GM23248 (cell line): ENCODE measurements at regions not wholly inside any gene's neighbourhood (a gene's known extent, or its start where the extent isn't known, plus 50 kb on each side); places are given as distances from the start of the nearest gene placed in this dataset.

Experiments
- DNase-seq: peaks from one replicate; pipeline ENCODE4 v3.0.0-alpha.2; 2015
- H2AFZ ChIP-seq: fragments of 200-600 bp; sonication (generic); 2 replicates; pipeline ENCODE4 v1.6.1; 2016; ENCODE audit warnings: antibody characterized with exemption
- H3F3A ChIP-seq: fragments of 200-600 bp; sonication (generic); 2 replicates; pipeline ENCODE4 v1.6.1; 2016; ENCODE audit warnings: mild to moderate bottlenecking, antibody characterized with exemption, mixed run types; ENCODE audit not compliant: insufficient read depth
- H3K27ac ChIP-seq: fragments of 200-600 bp; sonication (generic); 2 replicates; pipeline ENCODE4 v1.5.1; 2016; ENCODE audit warnings: mild to moderate bottlenecking
- H3K27me3 ChIP-seq: fragments of 200-600 bp; sonication (generic); replicated peaks from 2 replicates; pipeline ENCODE4 v1.6.1; 2016; ENCODE audit warnings: mild to moderate bottlenecking; ENCODE audit not compliant: insufficient read depth
- H3K36me3 ChIP-seq: fragments of 200-600 bp; sonication (generic); 2 replicates; pipeline ENCODE4 v1.6.1; 2016; ENCODE audit warnings: low read depth, mild to moderate bottlenecking
- H3K4me1 ChIP-seq: fragments of 200-600 bp; sonication (generic); 2 replicates; pipeline ENCODE4 v1.6.1; 2016; ENCODE audit warnings: mild to moderate bottlenecking; ENCODE audit not compliant: insufficient read depth
- H3K4me2 ChIP-seq: fragments of 200-600 bp; sonication (generic); one replicate; pipeline ENCODE4 v1.6.1; 2016; ENCODE audit warnings: mild to moderate bottlenecking; ENCODE audit not compliant: unreplicated experiment
- H3K4me3 ChIP-seq: fragments of 200-600 bp; sonication (generic); 2 replicates; pipeline ENCODE4 v1.5.1; 2016; ENCODE audit warnings: mild to moderate bottlenecking
- H3K79me2 ChIP-seq: fragments of 200-600 bp; sonication (generic); 2 replicates; pipeline ENCODE4 v1.6.1; 2016; ENCODE audit warnings: mild to moderate bottlenecking; ENCODE audit not compliant: insufficient read depth
- H3K9ac ChIP-seq: fragments of 200-600 bp; sonication (generic); 2 replicates; pipeline ENCODE4 v1.6.1; 2016; ENCODE audit warnings: mild to moderate bottlenecking
- H3K9me2 ChIP-seq: fragments of 200-600 bp; sonication (generic); 2 replicates; pipeline ENCODE4 v1.6.1; 2016; ENCODE audit warnings: mixed run types, mild to moderate bottlenecking, moderate library complexity; ENCODE audit not compliant: insufficient read depth
- H3K9me3 ChIP-seq: fragments of 200-600 bp; sonication (generic); one replicate; pipeline ENCODE4 v1.6.1; 2017; ENCODE audit warnings: low read depth
- H4K20me1 ChIP-seq: fragments of 200-600 bp; sonication (generic); 2 replicates; pipeline ENCODE4 v1.6.0; 2016; ENCODE audit not compliant: insufficient read depth
- EZH2 ChIP-seq: fragments of 200-600 bp; sonication (generic); IDR thresholded peaks from 2 replicates; pipeline ENCODE4 v1.6.1; 2018; ENCODE audit warnings: antibody characterized with exemption, mild to moderate bottlenecking; ENCODE audit not compliant: insufficient read depth, poor library complexity, severe bottlenecking
- EZH2phosphoT487 ChIP-seq: fragments of 200-600 bp; sonication (generic); IDR thresholded peaks from 2 replicates; pipeline ENCODE4 v1.6.1; 2018; ENCODE audit warnings: antibody characterized with exemption, moderate library complexity, mild to moderate bottlenecking, low read depth; ENCODE audit not compliant: insufficient read depth
- WGBS, 2 experiments: methylation state at CpG; one replicate each; pipeline ENCODE4 v1.1.6; 2015 to 2017; ENCODE audit warnings: low lambda C conversion rate in 2 of 2, low coverage in 1 of 2; ENCODE audit errors: missing lambda C conversion rate in 2 of 2; 5-methylcytosine and 5-hydroxymethylcytosine counted together
- in situ Hi-C: fragments of 300-500 bp; cut with MboI; formaldehyde crosslinking; loops from 2 replicates; pipeline ENCODE4 v1.15.0; 2020

DNA sequence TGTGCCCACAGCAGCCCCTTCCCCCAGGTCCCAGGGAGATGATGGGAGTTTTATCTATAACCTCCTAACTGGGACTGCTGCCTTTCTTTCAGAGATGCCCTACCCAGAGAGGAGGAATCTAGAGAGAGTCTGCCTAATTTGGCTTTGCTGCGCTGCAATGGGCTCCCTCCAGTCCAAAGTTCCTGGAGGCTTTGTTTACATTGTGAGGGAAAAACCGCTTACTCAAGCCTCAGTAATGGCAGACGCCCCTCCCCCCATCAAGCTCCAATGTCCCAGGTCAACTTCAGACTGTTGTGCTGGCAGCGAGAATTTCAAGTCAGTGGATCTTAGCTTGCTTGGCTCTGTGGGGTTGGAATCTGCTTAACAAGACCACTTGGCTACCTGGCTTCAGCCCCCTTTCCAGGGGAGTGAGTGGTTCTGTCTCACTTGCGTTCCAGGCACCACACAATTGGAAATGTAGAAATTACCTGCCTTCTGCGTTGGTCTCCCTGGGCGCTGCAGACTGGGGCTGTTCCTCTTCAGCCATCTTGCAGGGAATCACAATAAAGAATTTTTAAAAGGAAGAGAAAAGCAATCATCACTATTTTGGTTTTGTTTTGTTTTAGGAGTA, 262.5 kb downstream of the FOXG1 start:
- no peaks in the 10 kb centered on the region for H3K79me2 ChIP-seq
- no peaks in the 10 kb centered on the region for H3K27me3 ChIP-seq
- H3K4me3 ChIP-seq, result no peak overlapping the region
- no peak for TF ChIP-seq EZH2phosphoT487
- no peak for TF ChIP-seq EZH2
- H3F3A ChIP-seq, result no peaks in the 10 kb centered on the region
- no peaks in the 10 kb centered on the region for H3K4me1 ChIP-seq
- WGBS, 2 experiments, result 55 to 56% methylated on average over 7 of the region's 7 CpGs
- H3K9me3 ChIP-seq, result no peaks in the 10 kb centered on the region
- H3K9ac ChIP-seq, result no peak overlapping the region
- no peaks in the 10 kb centered on the region for H3K9me2 ChIP-seq
- H3K4me2 ChIP-seq, result no peak overlapping the region
- no peak for DNase-seq
- no peaks in the 10 kb centered on the region for H4K20me1 ChIP-seq
- no peak overlapping the region for H3K27ac ChIP-seq
- no peak overlapping the region for H2AFZ ChIP-seq
- in situ Hi-C loops, result loop anchor here (10.0 kb wide), 2 partner anchors 196 to 496 kb away; no protein-coding TSS in a partner anchor
- H3K36me3 ChIP-seq, result no peaks in the 10 kb centered on the region

DNA sequence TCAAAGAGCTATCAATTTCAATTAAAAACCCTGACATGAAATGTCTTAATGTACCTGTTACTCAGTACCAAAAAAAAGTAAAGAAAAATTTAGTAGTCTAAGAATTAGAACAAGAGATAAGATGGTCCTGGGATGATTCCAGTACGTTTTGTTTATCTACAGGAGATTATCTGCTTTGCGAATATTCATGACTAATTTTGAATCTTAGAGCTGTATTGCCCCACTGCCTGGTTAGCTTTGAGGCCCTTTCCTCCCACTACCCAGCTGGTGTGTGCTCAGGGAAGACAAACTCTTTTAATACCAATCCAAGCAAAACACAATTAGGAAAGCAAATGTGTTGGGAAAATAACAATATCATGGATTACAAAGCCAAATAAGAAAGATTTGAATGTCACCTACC, 263.5 kb downstream of the FOXG1 start:
- H4K20me1 ChIP-seq, result no peaks in the 10 kb centered on the region
- H3F3A ChIP-seq, result no peaks in the 10 kb centered on the region
- in situ Hi-C loops, result no loop called here
- no peak overlapping the region for H3K4me2 ChIP-seq
- TF ChIP-seq EZH2, result no peak
- TF ChIP-seq EZH2phosphoT487, result no peak
- no peak overlapping the region for H3K4me3 ChIP-seq
- no peaks in the 10 kb centered on the region for H3K9me2 ChIP-seq
- no peak overlapping the region for H3K27ac ChIP-seq
- H3K9me3 ChIP-seq, result no peaks in the 10 kb centered on the region
- WGBS, 2 experiments, result 36 to 41% methylated on average over 2 of the region's 2 CpGs
- H3K4me1 ChIP-seq, result no peaks in the 10 kb centered on the region
- no peak overlapping the region for H3K9ac ChIP-seq
- H3K79me2 ChIP-seq, result no peaks in the 10 kb centered on the region
- H3K36me3 ChIP-seq, result no peaks in the 10 kb centered on the region
- no peaks in the 10 kb centered on the region for H3K27me3 ChIP-seq
- H2AFZ ChIP-seq, result no peak overlapping the region
- DNase-seq, result no peak

GRCh38 chr14:29030970-29031369, 264.4 kb downstream of the FOXG1 start:
- H3K4me2 ChIP-seq, result no peak overlapping the region
- no peaks in the 10 kb centered on the region for H3K79me2 ChIP-seq
- no peak overlapping the region for H2AFZ ChIP-seq
- TF ChIP-seq EZH2phosphoT487 (no peak), EZH2 (no peak)
- no peaks in the 10 kb centered on the region for H3K36me3 ChIP-seq
- DNase-seq, result no peak
- no peaks in the 10 kb centered on the region for H3F3A ChIP-seq
- no peak overlapping the region for H3K9ac ChIP-seq
- no peaks in the 10 kb centered on the region for H3K4me1 ChIP-seq
- no peaks in the 10 kb centered on the region for H4K20me1 ChIP-seq
- H3K9me3 ChIP-seq, result no peaks in the 10 kb centered on the region
- H3K9me2 ChIP-seq, result no peaks in the 10 kb centered on the region
- no peak overlapping the region for H3K27ac ChIP-seq
- WGBS, 2 experiments, result 65 to 69% methylated on average over 2 of the region's 2 CpGs
- H3K27me3 ChIP-seq, result no peaks in the 10 kb centered on the region
- H3K4me3 ChIP-seq, result no peak overlapping the region
- in situ Hi-C loops, result no loop called here

DNA sequence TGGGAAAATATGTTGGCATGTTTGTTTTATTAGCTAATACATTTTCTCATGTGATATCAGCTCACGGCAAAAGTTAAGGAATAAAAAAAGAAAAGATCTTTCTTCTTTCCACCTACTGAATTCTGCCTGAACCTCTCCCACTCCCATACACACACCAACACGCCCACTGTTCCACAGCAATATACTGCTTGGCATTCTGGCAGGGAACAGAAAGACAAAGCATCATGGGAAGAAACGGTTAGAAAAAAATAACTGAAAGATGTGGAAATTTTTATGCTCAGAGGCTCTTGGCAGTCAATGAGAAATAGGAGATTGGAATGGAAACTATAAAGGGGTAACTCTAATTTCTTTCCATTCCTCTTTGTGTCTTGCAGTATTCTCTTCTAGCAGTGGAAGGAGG, 268.5 kb downstream of the FOXG1 start:
- no peaks in the 10 kb centered on the region for H3K9me3 ChIP-seq
- no peak for DNase-seq
- H3K27ac ChIP-seq, result no peak overlapping the region
- H3K27me3 ChIP-seq, result no peaks in the 10 kb centered on the region
- H3F3A ChIP-seq, result no peaks in the 10 kb centered on the region; the same call in 1 of the 2 replicates
- TF ChIP-seq EZH2phosphoT487 (no peak), EZH2 (no peak)
- H3K36me3 ChIP-seq, result no peaks in the 10 kb centered on the region
- peak overlapping the region; percentile 47 for H2AFZ ChIP-seq
- H3K4me1 ChIP-seq, result peaks cover 14% of the 10 kb centered on the region
- no peak overlapping the region for H3K4me2 ChIP-seq
- H3K79me2 ChIP-seq, result no peaks in the 10 kb centered on the region
- no peaks in the 10 kb centered on the region for H3K9me2 ChIP-seq
- H3K4me3 ChIP-seq, result no peak overlapping the region
- no peak overlapping the region for H3K9ac ChIP-seq
- in situ Hi-C loops, result no loop called here
- WGBS, 2 experiments, result 23 to 29% methylated on average over 3 of the region's 3 CpGs
- no peaks in the 10 kb centered on the region for H4K20me1 ChIP-seq

DNA sequence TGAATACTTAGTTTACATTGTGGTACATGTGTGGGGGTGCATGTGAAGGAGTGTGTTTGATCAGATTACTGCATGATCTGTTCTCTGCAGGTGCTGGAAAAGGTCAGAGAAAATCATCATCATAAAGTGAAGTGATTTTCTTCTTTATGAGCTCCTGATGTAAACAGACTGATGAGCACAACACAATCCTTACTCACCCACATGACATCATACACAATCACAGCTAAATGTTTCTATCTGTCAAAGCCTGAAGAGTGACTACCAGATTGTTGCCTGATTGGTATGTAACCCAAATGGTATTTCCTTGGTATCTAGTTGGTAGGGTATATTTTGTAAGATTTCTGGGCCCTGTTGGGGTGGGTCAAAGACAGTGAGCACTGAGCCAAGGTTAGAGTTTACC, 270.8 kb downstream of the FOXG1 start:
- no peaks in the 10 kb centered on the region for H3K9me3 ChIP-seq
- DNase-seq, result peak; percentile 41
- no peak overlapping the region for H2AFZ ChIP-seq
- H3K4me1 ChIP-seq, result peaks cover 14% of the 10 kb centered on the region
- TF ChIP-seq EZH2phosphoT487 (no peak), EZH2 (no peak)
- H3K36me3 ChIP-seq, result no peaks in the 10 kb centered on the region
- no peaks in the 10 kb centered on the region for H3K27me3 ChIP-seq
- H3K9ac ChIP-seq, result no peak overlapping the region
- H3F3A ChIP-seq, result no peaks in the 10 kb centered on the region; the same call in 1 of the 2 replicates
- H4K20me1 ChIP-seq, result no peaks in the 10 kb centered on the region
- in situ Hi-C loops, result no loop called here
- no peak overlapping the region for H3K27ac ChIP-seq
- no peaks in the 10 kb centered on the region for H3K9me2 ChIP-seq
- no peaks in the 10 kb centered on the region for H3K79me2 ChIP-seq
- no peak overlapping the region for H3K4me2 ChIP-seq
- no peak overlapping the region for H3K4me3 ChIP-seq
